Limb (tissue), 2 donors: ENCODE measurements at regions not wholly inside any gene's neighbourhood (a gene's known extent, or its start where the extent isn't known, plus 50 kb on each side); places are given as distances from the start of the nearest gene placed in this dataset.
A peak's percentile ranks its signal among the peaks of the same experiment; 100 is the strongest.
"Not testable (repeated sequence)": the region's sequence is repeated elsewhere in the genome, so short reads cannot be mapped to it uniquely, and the experiment has no call there.

Source experiments
- DNase-seq, 2 donors: peaks; one replicate each; pipeline ENCODE4 v3.0.0-alpha.2; 2016; ENCODE audit errors: extremely low spot score in 2 of 2

- no peak for DNase-seq
These were observed 780.4 kb upstream of the NRXN1 start for GRCh38 chr2:51812138-51812866.

DNA sequence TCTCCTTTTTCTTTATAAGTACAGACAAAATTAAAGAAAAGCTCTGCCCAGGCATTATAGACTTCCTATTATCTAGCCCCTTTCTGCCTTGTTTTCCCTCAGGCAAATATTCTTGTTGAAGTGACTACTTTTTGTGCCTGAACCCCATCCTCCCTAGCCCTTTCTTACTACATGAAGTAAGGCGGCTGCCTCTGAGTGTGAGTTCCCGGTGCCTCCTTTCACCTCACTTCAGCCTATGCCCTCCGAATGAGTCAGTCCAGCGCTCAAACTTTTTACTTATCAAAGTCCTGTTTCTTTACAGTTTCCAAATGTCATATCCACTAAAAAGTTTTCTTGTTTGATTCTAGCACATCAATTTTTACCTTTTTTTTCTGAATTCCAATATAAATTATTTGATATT is 778.3 kb upstream of the NRXN1 start:
- DNase-seq = no peak

DNA sequence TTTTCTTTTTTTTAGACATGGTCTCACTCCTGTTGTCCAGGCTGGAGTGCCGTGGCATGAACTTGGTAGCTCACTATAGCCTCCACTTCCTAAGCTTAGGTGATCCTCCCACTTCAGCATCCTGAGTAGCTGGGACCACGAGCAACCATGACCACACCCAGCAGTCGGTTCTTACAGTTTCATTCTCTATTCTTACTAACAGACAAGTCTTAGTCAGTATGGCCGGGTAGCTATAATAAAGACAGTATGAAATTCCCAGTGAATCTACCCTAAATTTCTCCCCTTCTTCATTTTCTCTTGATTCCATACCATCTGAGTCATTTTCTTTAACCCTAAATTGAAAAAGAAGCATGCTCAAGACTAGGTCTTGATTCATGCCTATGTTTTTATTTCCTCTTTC is 775.3 kb upstream of the NRXN1 start:
- DNase-seq = no peak

DNA sequence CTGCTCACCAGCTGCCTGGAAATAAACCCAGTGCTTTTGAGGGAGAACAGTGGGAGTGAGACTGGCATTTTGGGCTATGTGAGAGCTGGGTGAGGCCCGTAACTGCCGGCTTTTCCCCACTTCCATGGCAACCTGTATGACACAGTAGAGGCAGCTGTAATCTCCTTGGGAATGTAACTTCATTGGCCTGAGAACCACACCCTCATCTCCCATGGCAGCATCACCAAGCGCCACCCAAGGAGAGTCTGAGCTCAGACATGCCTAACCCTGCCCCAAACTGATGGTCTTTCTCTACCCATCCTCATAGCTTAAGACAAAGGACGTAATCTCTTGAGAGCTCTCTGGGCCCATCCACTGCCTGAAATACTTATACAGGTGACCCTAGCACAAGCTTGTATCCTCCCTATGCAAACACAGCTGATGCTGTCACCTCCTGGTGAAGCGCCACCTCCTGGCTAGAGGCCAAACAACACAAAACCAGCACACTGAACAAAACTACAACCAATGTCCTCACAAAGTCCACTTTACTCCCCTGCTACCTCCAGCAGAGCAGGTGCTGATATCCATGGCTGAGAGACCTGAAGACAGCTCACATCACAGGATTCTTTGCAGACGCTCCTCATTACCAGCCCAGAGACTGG is 763.4 kb upstream of the NRXN1 start:
- no peak for DNase-seq

- DNase-seq = no peak
These were observed 759.6 kb upstream of the NRXN1 start for GRCh38 chr2:51791496-51791895.

DNA sequence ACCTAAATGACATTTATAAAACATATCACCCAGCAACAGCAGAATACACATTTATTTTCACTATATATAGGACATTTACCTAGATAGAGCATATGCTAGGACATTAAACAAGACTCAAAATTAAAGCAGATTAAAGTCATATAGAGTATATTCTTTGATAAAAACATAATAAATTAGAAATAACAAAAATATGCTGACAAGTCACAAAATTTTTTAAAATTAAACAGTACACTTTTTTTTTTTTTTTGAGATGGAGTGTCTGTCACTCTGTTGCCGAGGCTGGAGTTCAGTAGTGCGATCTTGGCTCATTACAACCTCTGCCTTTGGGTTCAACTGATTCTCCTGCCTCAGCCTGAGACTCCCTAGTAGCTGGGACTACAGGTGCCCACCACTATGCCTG is 758.9 kb upstream of the NRXN1 start:
- DNase-seq = no peak

GRCh38 chr2:51789918-51790317 is 758.0 kb upstream of the NRXN1 start:
- DNase-seq = no peak

DNA sequence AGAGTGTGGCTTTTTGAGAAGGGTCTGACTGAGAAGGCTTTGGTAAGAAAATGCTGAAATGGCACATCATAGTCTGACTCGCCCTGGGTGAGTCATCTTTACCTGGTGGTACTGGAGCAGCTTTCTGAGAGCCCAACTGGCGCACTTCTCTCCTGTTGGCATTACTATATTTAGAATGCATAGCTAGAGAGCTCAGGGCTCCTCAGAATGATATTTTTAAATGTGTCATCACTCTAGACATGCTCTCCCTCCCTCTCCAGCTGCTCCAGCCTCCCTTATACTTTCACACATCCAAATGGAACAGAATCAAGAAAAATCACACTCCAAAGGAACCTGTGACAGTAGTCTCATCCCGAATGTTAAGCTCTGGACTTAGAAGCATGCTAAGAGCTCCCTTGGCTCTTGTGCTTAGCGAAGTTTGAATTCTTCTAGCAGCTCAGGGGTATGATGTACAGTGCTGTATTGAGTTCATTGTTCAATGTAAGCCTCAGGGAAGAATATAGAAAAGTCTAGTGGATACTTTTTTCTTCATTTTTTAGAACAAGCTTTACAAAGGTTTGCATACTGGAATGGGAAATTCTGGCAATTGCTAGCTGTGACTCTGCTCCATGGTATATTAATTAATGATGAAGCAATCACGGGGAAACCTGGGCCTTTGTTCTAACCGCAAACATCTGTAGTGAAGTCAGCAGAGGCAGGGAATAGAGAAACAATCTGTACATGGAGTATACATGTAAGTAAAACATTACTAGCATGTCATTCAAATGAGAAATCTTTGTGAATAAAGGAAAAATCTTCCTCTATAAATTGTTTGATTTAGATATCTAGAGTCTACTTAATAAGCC is 751.2 kb upstream of the NRXN1 start:
- DNase-seq = peak in 1 of 2 donors; percentile 45

- no peak for DNase-seq
These were observed 749.8 kb upstream of the NRXN1 start for GRCh38 chr2:51781691-51782090.

DNA sequence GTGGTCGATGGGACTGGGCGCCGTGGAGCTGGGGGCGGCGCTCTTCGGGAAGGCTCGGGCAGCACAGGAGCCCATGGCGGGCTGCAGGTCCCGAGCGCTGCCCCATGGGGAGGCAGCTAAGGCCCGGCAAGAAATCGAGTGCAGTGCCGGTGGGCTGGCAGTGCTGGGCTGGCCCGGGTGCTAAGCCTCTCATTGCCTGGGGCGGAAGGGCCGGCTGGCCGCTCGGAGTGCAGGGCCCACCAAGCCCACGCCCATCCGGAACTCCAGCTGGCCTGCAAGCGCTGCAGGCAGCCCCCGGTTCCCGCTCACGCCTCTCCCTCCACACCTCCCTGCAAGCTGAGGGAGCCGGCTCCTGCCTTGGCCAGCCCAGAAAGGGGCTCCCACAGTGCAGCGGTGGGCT is 748.4 kb upstream of the NRXN1 start:
- no peak for DNase-seq

DNA sequence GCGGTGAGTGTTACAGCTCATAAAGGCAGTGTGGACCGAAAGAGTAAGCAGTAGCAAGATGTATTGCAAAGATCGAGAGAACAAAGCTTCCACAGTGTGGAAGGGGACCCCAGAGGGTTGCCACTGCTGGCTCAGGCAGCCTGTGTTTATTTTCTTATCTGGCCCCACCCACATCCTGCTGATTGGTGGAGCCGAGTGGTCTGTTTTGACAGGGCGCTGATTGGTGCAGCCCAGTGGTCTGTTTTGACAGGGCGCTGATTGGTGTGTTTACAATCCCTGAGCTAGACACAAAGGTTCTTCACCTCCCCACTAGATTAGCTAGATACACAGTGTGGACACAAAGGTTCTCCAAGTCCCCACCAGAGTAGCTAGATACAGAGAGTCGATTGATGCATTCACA is 747.8 kb upstream of the NRXN1 start:
- DNase-seq = not testable (repeated sequence)

DNA sequence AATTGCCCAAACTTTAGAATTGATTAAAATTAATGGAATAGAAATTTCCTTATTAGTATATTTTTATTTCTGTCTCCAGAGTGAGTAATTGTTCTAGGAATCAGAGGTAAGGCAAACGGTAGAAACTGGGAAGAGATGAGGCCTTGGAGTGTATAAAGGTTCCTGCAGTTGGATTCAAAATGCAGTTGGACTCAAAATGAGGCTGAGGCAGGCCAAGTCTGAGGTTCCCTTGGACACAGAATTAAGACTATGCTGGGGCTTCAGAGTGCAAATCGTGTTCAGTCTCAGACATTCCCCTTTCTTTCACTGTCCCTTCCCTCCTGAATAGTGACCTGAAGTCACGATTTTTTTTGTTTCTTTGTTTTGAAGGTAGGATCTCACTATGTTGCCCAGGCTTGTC is 746.9 kb upstream of the NRXN1 start:
- DNase-seq = no peak

DNA sequence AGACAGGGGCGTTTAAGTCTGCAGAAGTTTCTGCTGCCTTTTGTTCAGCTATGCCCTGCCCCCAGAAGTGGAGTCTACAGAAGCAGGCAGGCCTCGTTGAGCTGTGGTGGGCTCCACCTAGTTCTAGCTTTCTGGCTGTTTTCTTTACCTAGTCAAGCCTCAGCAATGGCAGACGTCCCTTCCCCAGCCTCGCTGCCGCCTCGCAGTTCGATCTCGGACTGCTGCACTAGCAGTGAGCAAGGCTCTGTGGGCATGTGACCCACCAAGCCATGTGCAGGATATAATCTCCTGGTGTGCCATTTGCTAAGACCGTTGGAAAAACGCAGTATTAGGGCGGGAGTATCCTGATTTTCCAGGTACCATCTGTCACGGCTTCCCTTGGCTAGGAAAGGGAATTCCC is 742.7 kb upstream of the NRXN1 start:
- DNase-seq = not testable (repeated sequence)

DNA sequence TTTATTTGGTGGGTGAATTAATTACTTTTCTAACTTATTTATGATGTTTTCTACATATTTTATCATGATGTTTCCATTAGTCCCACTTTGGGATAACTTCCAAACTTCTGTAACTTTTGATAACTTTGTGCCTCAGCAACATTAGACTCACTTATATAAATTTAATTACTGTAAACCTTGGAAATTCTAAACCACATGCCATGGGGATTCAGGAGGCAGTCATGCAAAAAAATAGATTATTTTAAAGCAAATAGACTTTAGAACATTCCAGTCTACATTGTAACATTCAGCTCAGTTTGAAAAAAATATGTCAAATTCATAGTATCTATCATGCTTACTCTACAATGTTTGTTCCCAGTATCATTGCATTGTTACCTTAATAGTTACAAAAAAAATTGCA is 728.5 kb upstream of the NRXN1 start:
- no peak for DNase-seq

DNA sequence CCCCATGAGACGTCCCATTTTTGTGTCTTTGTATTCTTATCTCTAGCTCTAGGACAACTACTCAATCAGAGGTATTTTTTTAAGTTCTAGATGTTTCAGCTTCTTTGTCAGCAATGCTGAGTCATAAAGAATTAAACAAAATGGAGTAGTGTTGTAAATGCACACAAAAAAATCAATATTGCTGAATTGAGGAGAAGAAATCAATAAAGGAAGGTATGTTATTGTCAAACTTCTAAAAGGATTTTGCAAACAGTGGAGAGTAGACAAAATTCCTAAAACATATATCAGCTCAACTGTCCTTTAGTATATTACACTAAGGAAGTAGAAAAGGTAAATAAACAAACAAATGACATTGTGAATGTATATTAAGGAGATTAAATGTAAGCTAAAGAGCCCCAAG is 726.1 kb upstream of the NRXN1 start:
- DNase-seq = no peak

DNA sequence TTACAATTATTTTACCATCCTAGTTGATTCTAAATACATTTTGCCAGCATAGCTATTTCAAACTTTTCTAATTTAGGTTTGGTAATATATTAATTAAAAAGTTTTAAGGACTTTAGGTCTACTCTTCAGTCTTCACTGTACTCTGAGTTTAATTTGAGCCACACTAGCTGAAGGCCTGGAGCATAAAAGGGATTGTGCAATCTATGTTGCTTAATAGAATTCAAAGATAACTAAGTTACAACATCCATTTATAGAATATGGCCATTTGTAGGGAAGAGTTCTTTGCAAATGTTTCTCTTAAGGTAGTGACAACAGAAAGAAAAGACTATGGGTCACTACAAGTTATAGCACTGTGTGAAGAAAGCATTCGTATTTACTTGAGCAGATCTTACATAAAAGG is 702.2 kb upstream of the NRXN1 start:
- DNase-seq = no peak

DNA sequence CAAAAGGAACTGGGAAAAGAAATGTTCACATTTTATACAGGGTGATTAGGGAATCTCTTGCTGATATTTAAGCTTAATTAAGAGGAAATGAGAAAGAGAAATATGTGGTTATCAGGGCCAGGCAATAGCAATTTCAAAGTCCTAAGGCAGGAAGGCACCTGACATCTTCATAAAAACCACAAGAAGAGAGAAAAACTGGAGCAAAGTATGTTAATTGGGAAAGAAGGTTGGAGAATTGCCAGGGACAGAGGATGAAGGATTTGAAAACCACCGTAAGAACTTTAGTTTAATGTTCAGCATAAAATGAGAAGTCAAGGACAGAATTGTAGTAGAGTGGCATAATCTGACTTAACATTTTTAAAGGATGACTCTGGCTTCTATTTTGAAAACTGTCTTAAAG is 691.8 kb upstream of the NRXN1 start:
- DNase-seq = no peak

GRCh38 chr2:51722311-51722710 is 690.4 kb upstream of the NRXN1 start:
- no peak for DNase-seq

- DNase-seq = no peak
These were observed 688.9 kb upstream of the NRXN1 start for GRCh38 chr2:51720826-51721225.

GRCh38 chr2:51718881-51719280 is 686.9 kb upstream of the NRXN1 start:
- no peak for DNase-seq

GRCh38 chr2:51717312-51717711 is 685.4 kb upstream of the NRXN1 start:
- no peak for DNase-seq

DNA sequence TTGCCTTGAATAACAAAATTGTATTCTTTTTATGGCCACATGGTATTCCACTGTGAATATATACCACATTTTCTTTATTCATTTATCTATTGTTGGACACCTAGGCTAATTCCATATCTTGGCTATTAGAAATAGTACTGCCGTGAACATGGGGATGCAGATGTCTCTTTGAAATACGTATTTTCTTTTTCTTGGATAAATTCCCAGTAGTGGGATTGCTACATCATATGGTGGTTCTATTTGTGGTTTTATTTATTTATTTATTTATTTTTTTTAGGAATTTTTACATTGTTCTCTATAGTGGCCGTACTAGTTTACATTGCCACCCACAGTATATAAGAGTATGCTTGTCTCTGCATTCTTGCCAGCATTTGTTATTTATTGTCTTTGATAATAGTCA is 679.8 kb upstream of the NRXN1 start:
- DNase-seq = no peak

- DNase-seq = no peak
These were observed 678.3 kb upstream of the NRXN1 start for GRCh38 chr2:51710222-51710621.
